LNCaP clone FGC (cell line): ENCODE measurements at regions not wholly inside any gene's neighbourhood (a gene's known extent, or its start where the extent isn't known, plus 50 kb on each side); places are given as distances from the start of the nearest gene placed in this dataset.
"Not testable (repeated sequence)": the region's sequence is repeated elsewhere in the genome, so short reads cannot be mapped to it uniquely, and the experiment has no call there.

Source experiments
- DNase-seq: peaks from one replicate; pipeline ENCODE4 v3.0.0-alpha.2; 2011; ENCODE audit warnings: low read depth
- H3K4me3 ChIP-seq: 2 replicates; pipeline ENCODE4 v1.5.1; 2011; ENCODE audit warnings: mild to moderate bottlenecking, low read depth, low read length, control low read depth
- CTCF ChIP-seq: IDR thresholded peaks from 2 replicates; pipeline ENCODE4 v1.5.1; 2012; ENCODE audit warnings: mild to moderate bottlenecking; ENCODE audit not compliant: control insufficient read depth, insufficient read depth; ENCODE audit errors: extremely low read depth

DNA sequence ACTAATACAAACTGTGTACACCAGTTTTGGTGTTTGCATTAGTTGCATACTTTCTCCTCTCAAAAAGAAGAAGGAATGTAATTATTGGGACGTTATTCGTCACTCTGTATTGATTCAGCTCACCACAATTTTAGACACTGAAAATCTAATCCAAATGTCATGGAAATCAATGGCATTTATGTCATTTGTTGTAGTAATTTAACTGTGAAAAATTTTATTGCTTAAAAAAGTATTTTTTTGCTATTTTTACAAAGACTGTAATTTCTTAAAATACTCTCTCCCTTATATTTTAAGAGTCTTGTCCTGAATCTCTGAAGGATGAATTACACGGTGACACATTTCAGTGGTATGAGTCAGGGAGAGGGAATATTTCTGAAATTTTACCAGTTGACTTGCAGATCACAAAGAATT lies 2117.6 kb downstream of the PCDH9 start:
- no peak for TF ChIP-seq CTCF
- no peak overlapping the region for H3K4me3 ChIP-seq
- DNase-seq: no peak

- TF ChIP-seq CTCF: no peak
- H3K4me3 ChIP-seq: no peak overlapping the region
- no peak for DNase-seq
Observed at GRCh38 chr13:65112123-65112522, 2118.0 kb downstream of the PCDH9 start.

DNA sequence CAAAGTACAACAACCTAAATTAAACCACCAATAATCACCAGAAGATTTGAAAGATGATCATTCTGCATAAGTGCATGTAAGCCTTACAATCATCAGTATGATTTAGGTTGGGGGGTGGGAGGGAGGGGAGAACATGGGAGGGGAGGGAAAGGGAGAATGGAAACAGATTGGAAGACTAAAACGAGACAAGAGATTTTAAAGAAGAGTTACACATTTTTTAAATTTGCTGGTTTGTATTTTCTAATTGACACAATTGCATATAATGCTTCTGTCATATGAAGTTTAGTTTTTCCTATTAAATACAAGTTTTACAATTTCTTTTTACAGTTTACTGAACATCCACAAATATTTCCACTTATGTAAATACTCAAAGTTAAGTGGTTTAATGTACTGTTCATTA lies 2118.9 kb downstream of the PCDH9 start:
- TF ChIP-seq CTCF: no peak
- DNase-seq: no peak
- H3K4me3 ChIP-seq: no peak overlapping the region

GRCh38 chr13:65104436-65104835 lies 2125.7 kb downstream of the PCDH9 start:
- DNase-seq, H3K4me3 ChIP-seq: not testable (repeated sequence)

GRCh38 chr13:65103351-65103750 lies 2126.8 kb downstream of the PCDH9 start:
- no peak for TF ChIP-seq CTCF
- no peak overlapping the region for H3K4me3 ChIP-seq
- DNase-seq: no peak

DNA sequence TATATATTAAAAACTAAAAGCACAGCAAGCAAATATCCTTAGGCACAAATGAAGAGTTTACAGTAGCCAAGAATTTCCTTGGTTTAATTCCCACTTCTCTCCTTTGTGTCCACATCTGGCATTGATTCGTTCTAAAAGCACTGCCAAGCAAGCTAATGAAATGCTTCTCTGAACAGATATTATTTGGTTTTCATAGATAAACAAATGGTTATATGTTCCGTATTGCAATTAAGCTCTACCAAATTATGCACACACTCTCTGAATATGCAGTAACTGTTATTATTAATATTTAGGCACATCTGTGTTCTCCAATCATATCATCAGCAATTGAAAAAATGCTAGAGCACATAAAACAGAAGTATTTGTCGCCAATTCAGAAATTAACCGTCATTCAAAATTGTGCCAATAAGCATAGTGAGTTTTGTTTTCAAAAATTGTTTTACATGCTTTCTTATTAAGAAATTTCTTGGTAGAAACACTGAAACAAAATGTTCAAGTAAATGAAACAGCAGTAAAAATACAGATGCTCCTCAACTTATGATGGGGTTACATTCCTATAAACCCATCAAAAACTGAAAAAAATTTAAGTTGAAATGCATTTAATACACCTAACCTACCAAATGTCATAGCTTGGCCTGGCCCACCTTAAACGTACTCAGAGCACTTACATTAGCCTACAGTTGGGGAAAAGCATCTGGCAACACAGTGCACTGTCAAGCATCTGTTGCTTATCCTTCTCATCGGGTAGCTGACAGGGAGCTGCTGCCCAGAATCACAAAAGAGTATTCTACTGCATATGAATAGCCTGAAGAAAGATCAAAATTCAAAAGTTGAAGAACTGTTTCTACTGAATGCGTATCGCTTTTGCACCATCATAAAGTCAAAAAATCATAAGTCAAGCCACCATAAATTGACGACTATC lies 2134.7 kb downstream of the PCDH9 start:
- no peak overlapping the region for H3K4me3 ChIP-seq
- peak; percentile 62 for DNase-seq
- no peak for TF ChIP-seq CTCF

DNA sequence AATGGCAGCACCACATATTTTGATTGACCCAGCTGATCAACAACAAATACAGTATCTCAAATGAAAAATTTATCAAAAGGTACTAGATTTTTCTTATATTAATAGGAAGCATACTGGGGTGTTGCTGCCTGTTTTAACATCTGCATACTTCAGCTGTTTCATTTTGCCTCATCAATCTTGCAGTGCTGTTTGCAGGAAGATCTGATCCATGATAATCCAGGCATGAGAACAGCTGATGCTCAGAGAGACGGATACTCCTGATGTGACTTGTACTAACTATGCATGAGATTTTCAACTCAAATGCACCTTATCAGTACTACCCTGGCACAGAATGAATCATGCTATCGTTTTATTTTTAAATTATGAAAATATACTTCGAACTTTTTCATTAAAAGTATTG lies 2136.8 kb downstream of the PCDH9 start:
- DNase-seq: no peak
- TF ChIP-seq CTCF: no peak
- H3K4me3 ChIP-seq: no peak overlapping the region
